ENCODE measurements at regions not wholly inside any gene's neighbourhood (a gene's known extent, or its start where the extent isn't known, plus 50 kb on each side); places are given as distances from the start of the nearest gene placed in this dataset.

GRCh38 chr3:66692766-66693150, 191.9 kb upstream of the LRIG1 start:
- H3K4me3 ChIP-seq (ENCODE audit: low read depth, low read length) = no peak overlapping the region
- no peak for TF ChIP-seq CTCF (IDR thresholded peaks at IDR 0.05; ENCODE audit: low read depth, low read length)

GRCh38 chr3:66693461-66694031, 192.7 kb upstream of the LRIG1 start:
- H3K4me3 ChIP-seq (ENCODE audit: low read depth, low read length) = no peak overlapping the region
- no peak for TF ChIP-seq CTCF (IDR thresholded peaks at IDR 0.05; ENCODE audit: low read depth, low read length)

GRCh38 chr3:66702126-66702525, 201.3 kb upstream of the LRIG1 start:
- TF ChIP-seq CTCF (IDR thresholded peaks at IDR 0.05; ENCODE audit: low read depth, low read length) = no peak
- H3K4me3 ChIP-seq (ENCODE audit: low read depth, low read length) = no peak overlapping the region

GRCh38 chr3:66703501-66703900, 202.7 kb upstream of the LRIG1 start:
- TF ChIP-seq CTCF (IDR thresholded peaks at IDR 0.05; ENCODE audit: low read depth, low read length) = no peak
- no peak overlapping the region for H3K4me3 ChIP-seq (ENCODE audit: low read depth, low read length)

- no peak for TF ChIP-seq CTCF (IDR thresholded peaks at IDR 0.05; ENCODE audit: low read depth, low read length)
- no peak overlapping the region for H3K4me3 ChIP-seq (ENCODE audit: low read depth, low read length)
These were observed 204.3 kb upstream of the LRIG1 start for GRCh38 chr3:66705076-66705475.

GRCh38 chr3:66706890-66707289, 206.1 kb upstream of the LRIG1 start:
- H3K4me3 ChIP-seq (ENCODE audit: low read depth, low read length) = no peak overlapping the region
- TF ChIP-seq CTCF (IDR thresholded peaks at IDR 0.05; ENCODE audit: low read depth, low read length) = no peak

- no peak for TF ChIP-seq CTCF (IDR thresholded peaks at IDR 0.05; ENCODE audit: low read depth, low read length)
- no peak overlapping the region for H3K4me3 ChIP-seq (ENCODE audit: low read depth, low read length)
These were observed 208.7 kb upstream of the LRIG1 start for GRCh38 chr3:66709532-66709931.
